ENCODE measurements at regions not wholly inside any gene's neighbourhood (a gene's known extent, or its start where the extent isn't known, plus 50 kb on each side); places are given as distances from the start of the nearest gene placed in this dataset.

GRCh38 chr6:19550380-19550779 is 286.8 kb upstream of the ID4 start:
- Histone ChIP-seq H4K8ac (ENCODE audit: low read depth in 2 of 2, low read length in 2 of 2) (no peak overlapping the region), H2AFZ (replicated peaks; ENCODE audit: low read length, poor library complexity) (no peak overlapping the region), H4K91ac (ENCODE audit: insufficient read depth, low read depth, low read length) (no peak overlapping the region), H2AK5ac (ENCODE audit: low read depth, low read length) (no peak overlapping the region), H2BK20ac (ENCODE audit: low read depth, low read length) (no peak overlapping the region), H3K4me3 (ENCODE audit: insufficient read depth, low read depth, low read length) (no peak overlapping the region), H3K14ac (replicated peaks; ENCODE audit: low read depth, low read length) (no peak overlapping the region), H3K23ac (ENCODE audit: low read depth, low read length) (no peak overlapping the region), H3K27ac (ENCODE audit: insufficient read depth, low read length) (no peak overlapping the region), H3K27me3 (ENCODE audit: control insufficient read depth, insufficient read depth, low read length) (no peaks in the 10 kb centered on the region), H4K20me1 (ENCODE audit: insufficient read depth, low read length) (no peaks in the 10 kb centered on the region), H3K36me3 (ENCODE audit: control insufficient read depth, insufficient read depth, low read length) (no peaks in the 10 kb centered on the region), H3K9me1 (ENCODE audit: insufficient read depth, low read length) (no peaks in the 10 kb centered on the region), H2BK120ac (ENCODE audit: low read depth, low read length) (no peak overlapping the region), H3K9me3 (ENCODE audit: control insufficient read depth, insufficient read depth, low read length) (peaks cover 7% of the 10 kb centered on the region; the same call in 1 of the 2 replicates), H4K5ac (ENCODE audit: low read depth, low read length) (no peak overlapping the region), H3K4me2 (ENCODE audit: low read depth, low read length) (no peak overlapping the region), H2BK15ac (ENCODE audit: low read depth, low read length) (no peak overlapping the region), H3K56ac (ENCODE audit: extremely low read depth, insufficient read depth, low read length) (no peak overlapping the region), H3K18ac (ENCODE audit: low read depth, low read length) (no peak overlapping the region), H3K4ac (ENCODE audit: low read depth, low read length) (no peak overlapping the region), H2BK5ac (ENCODE audit: low read depth, low read length, poor library complexity, severe bottlenecking) (no peak overlapping the region), H2AK9ac (replicated peaks; ENCODE audit: low read depth, low read length, poor library complexity) (no peak overlapping the region), H3K4me1 (ENCODE audit: control insufficient read depth, insufficient read depth, low read length) (no peaks in the 10 kb centered on the region), H3K79me1 (ENCODE audit: low read depth in 1 of 2, low read length in 2 of 2) (no peaks in the 10 kb centered on the region), H3K9ac (ENCODE audit: low read depth, low read length) (no peak overlapping the region)
- in situ Hi-C loops (cut with MboI; ENCODE audit: low sequenced_read_pairs): no loop called here
- TF ChIP-seq, protein P1, sequence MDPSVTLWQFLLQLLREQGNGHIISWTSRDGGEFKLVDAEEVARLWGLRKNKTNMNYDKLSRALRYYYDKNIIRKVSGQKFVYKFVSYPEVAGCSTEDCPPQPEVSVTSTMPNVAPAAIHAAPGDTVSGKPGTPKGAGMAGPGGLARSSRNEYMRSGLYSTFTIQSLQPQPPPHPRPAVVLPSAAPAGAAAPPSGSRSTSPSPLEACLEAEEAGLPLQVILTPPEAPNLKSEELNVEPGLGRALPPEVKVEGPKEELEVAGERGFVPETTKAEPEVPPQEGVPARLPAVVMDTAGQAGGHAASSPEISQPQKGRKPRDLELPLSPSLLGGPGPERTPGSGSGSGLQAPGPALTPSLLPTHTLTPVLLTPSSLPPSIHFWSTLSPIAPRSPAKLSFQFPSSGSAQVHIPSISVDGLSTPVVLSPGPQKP (IDR thresholded peaks at IDR 0.05; ENCODE audit: borderline replicate concordance, low read depth, low read length): no peak
- TF ChIP-seq, protein P2, sequence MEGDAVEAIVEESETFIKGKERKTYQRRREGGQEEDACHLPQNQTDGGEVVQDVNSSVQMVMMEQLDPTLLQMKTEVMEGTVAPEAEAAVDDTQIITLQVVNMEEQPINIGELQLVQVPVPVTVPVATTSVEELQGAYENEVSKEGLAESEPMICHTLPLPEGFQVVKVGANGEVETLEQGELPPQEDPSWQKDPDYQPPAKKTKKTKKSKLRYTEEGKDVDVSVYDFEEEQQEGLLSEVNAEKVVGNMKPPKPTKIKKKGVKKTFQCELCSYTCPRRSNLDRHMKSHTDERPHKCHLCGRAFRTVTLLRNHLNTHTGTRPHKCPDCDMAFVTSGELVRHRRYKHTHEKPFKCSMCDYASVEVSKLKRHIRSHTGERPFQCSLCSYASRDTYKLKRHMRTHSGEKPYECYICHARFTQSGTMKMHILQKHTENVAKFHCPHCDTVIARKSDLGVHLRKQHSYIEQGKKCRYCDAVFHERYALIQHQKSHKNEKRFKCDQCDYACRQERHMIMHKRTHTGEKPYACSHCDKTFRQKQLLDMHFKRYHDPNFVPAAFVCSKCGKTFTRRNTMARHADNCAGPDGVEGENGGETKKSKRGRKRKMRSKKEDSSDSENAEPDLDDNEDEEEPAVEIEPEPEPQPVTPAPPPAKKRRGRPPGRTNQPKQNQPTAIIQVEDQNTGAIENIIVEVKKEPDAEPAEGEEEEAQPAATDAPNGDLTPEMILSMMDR (conservative IDR thresholded peaks at IDR 0.05; ENCODE audit: low read depth, low read length): no peak
- TF ChIP-seq SMC3 (IDR thresholded peaks at IDR 0.05; ENCODE audit: low read depth, low read length): no peak
- no peak for TF ChIP-seq MAZ (IDR thresholded peaks at IDR 0.05; ENCODE audit: borderline replicate concordance, low read depth, low read length)
- TF ChIP-seq POLR2A (IDR thresholded peaks at IDR 0.05; ENCODE audit: low read depth, low read length): no peak
- no peak for TF ChIP-seq BHLHE40 (IDR thresholded peaks at IDR 0.05; ENCODE audit: low read depth, low read length)
- no peak for TF ChIP-seq RCOR1 (IDR thresholded peaks at IDR 0.05; ENCODE audit: insufficient replicate concordance, low read length)
- TF ChIP-seq NFE2L2 (IDR thresholded peaks at IDR 0.05; ENCODE audit: low read depth, low read length): no peak
- TF ChIP-seq CHD1 (IDR thresholded peaks at IDR 0.05; ENCODE audit: low read depth, low read length): no peak
- TF ChIP-seq CEBPB (IDR thresholded peaks at IDR 0.05; ENCODE audit: low read depth, low read length): no peak
- TF ChIP-seq MXI1 (IDR thresholded peaks at IDR 0.05; ENCODE audit: borderline replicate concordance, low read depth, low read length): no peak
- TF ChIP-seq, protein P3, sequence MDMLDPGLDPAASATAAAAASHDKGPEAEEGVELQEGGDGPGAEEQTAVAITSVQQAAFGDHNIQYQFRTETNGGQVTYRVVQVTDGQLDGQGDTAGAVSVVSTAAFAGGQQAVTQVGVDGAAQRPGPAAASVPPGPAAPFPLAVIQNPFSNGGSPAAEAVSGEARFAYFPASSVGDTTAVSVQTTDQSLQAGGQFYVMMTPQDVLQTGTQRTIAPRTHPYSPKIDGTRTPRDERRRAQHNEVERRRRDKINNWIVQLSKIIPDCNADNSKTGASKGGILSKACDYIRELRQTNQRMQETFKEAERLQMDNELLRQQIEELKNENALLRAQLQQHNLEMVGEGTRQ (IDR thresholded peaks at IDR 0.05; ENCODE audit: low read depth, low read length): no peak
- intact Hi-C loops (cut with micrococcal nuclease): no loop called here
- no CpG with 5 or more reads among the region's 2 CpGs for WGBS, 2 experiments (ENCODE audit: extremely low coverage in 2 of 2, insufficient read length in 1 of 2)
- ATAC-seq (ENCODE audit: low read depth): no peak
- dilution Hi-C loops (cut with HindIII; ENCODE audit: low sequenced_read_pairs, unreplicated experiment): no loop called here
- ChIA-PET CTCF (no interaction called here), POLR2A (ENCODE audit: unreplicated experiment) (no interaction called here)
- no peak for DNase-seq
- BruUV-seq (replicated peaks): no TSS peak

All from IMR-90 (cell line).